GM12878 (cell line): ENCODE measurements at regions not wholly inside any gene's neighbourhood (a gene's known extent, or its start where the extent isn't known, plus 50 kb on each side); places are given as distances from the start of the nearest gene placed in this dataset.

ENCODE experiments used
- ATAC-seq: fragments of 200-7000 bp; cut with Tn5 transposase; 3 replicates; pipeline ENCODE4 v1.9.1; 2020; ENCODE audit warnings: mild to moderate bottlenecking, moderate library complexity
- BruUV-seq: library from RNA; stranded (reverse); fragments of 400-500 nt; replicated peaks from 2 replicates; lab custom pipeline; 2021; lab: Mats Ljungman, UMichigan
- CTCF ChIA-PET: fragments of 300-600 bp; sonication (Branson Sonifier 250); formaldehyde crosslinking; extraction: SDS; loops from one replicate; lab custom pipeline; 2021; ENCODE audit warnings: inconsistent platforms; lab: Yijun Ruan, JAX
- POLR2A ChIA-PET: fragments of 350-600 bp; formaldehyde crosslinking; extraction: SDS; loops from one replicate; lab custom pipeline; 2021; ENCODE audit warnings: inconsistent platforms; lab: Charles Lee
- RAD21 ChIA-PET: fragments of 300-600 bp; sonication (Branson Sonifier 250); formaldehyde crosslinking; loops from one replicate; lab custom pipeline; 2023; ENCODE audit warnings: antibody characterized with exemption; ENCODE audit not compliant: unreplicated experiment; lab: Charles Lee
- SMC1A ChIA-PET: fragments of 300-600 bp; sonication (Branson Sonifier 250); formaldehyde crosslinking; loops from one replicate; lab custom pipeline; 2023; ENCODE audit not compliant: unreplicated experiment, uncharacterized antibody; lab: Charles Lee
- DNase-seq: peaks from one replicate; pipeline ENCODE4 v3.0.0-alpha.2; 2011; ENCODE audit warnings: low read depth, low spot score
- FAIRE-seq: peaks from 3 replicates; lab custom pipeline; 2011; peaks lifted over from hg19 to GRCh38; lab: Jason Lieb, UNC
- H2AFZ ChIP-seq: 2 replicates; pipeline ENCODE4 v1.6.0; 2011; ENCODE audit warnings: low read depth, low read length, control low read depth; ENCODE audit not compliant: control insufficient read depth
- H3K27ac ChIP-seq: 2 replicates; pipeline ENCODE4 v1.5.1; 2011; ENCODE audit warnings: control low read depth; ENCODE audit not compliant: control insufficient read depth, insufficient read depth
- H3K27me3 ChIP-seq, 2 experiments: replicated peaks in 1 of 2; 2 replicates each; pipeline versions ENCODE4 v1.6.0 to v1.6.1; 2011; ENCODE audit warnings: low read length in 1 of 2; ENCODE audit not compliant: control insufficient read depth in 2 of 2, insufficient read depth in 2 of 2
- H3K36me3 ChIP-seq, 2 experiments: 2 replicates each; pipeline ENCODE4 v1.5.1; 2011; ENCODE audit warnings: low read length in 1 of 2; ENCODE audit not compliant: control insufficient read depth in 2 of 2, insufficient read depth in 2 of 2
- H3K4me1 ChIP-seq: 2 replicates; pipeline ENCODE4 v1.6.1; 2011; ENCODE audit warnings: mild to moderate bottlenecking, low read length, moderate library complexity, mixed read lengths; ENCODE audit not compliant: control insufficient read depth, insufficient read depth
- H3K4me2 ChIP-seq: 2 replicates; pipeline ENCODE4 v1.6.0; 2011; ENCODE audit warnings: control low read depth; ENCODE audit not compliant: control insufficient read depth, insufficient read depth
- H3K4me3 ChIP-seq: fragments of 200-600 bp; sonication (generic); 2 replicates; pipeline ENCODE4 v1.5.1; 2016
- H3K79me2 ChIP-seq: 2 replicates; pipeline ENCODE4 v1.6.0; 2011; ENCODE audit warnings: low read length; ENCODE audit not compliant: control insufficient read depth, insufficient read depth
- H3K9ac ChIP-seq: 2 replicates; pipeline ENCODE4 v1.8.0; 2011; ENCODE audit warnings: low read length, control low read depth, mixed read lengths; ENCODE audit not compliant: control insufficient read depth, insufficient read depth
- H3K9me3 ChIP-seq: replicated peaks from 3 replicates; pipeline ENCODE4 v1.5.1; 2011; ENCODE audit warnings: mild to moderate bottlenecking, low read length; ENCODE audit not compliant: control insufficient read depth, insufficient read depth
- H4K20me1 ChIP-seq: 2 replicates; pipeline ENCODE4 v1.6.0; 2011; ENCODE audit not compliant: control insufficient read depth, insufficient read depth
- IKZF1 ChIP-seq: fragments of 450-650 bp; conservative IDR thresholded peaks from 2 replicates; pipeline ENCODE4 v1.6.1; 2017; ENCODE audit warnings: antibody characterized with exemption, mild to moderate bottlenecking
- IRF4 ChIP-seq: IDR thresholded peaks from 2 replicates; pipeline ENCODE4 v1.6.1; 2011; ENCODE audit warnings: low read depth, low read length
- JUNB ChIP-seq: IDR thresholded peaks from 2 replicates; pipeline ENCODE4 v1.6.1; 2016; ENCODE audit warnings: antibody characterized with exemption, mild to moderate bottlenecking
- POLR2AphosphoS5 ChIP-seq: IDR thresholded peaks from 2 replicates; pipeline ENCODE4 v1.6.1; 2011; ENCODE audit warnings: mild to moderate bottlenecking, low read length, inconsistent platforms
- ZZZ3 ChIP-seq: IDR thresholded peaks from 2 replicates; pipeline ENCODE4 v1.6.1; 2011; ENCODE audit warnings: low read depth; ENCODE audit not compliant: control insufficient read depth, insufficient read length
- WGBS: methylation state at CpG from one replicate; pipeline ENCODE4 v1.1.6; 2016; ENCODE audit warnings: low lambda C conversion rate; ENCODE audit not compliant: insufficient replicate concordance, insufficient coverage; ENCODE audit errors: missing lambda C conversion rate; 5-methylcytosine and 5-hydroxymethylcytosine counted together
- in situ Hi-C: fragments of 300-500 bp; cut with MboI; formaldehyde crosslinking; loops from 9 replicates; pipeline ENCODE4 v1.14.3; 2018; ENCODE audit warnings: mixed read lengths
- intact Hi-C: fragments of 100-400 bp; cut with micrococcal nuclease; formaldehyde crosslinking; loops from one replicate; pipeline ENCODE4 v1.14.2; 2022; ENCODE audit not compliant: unreplicated experiment
- TF ChIP-seq, protein P1 (sequence below): fragments of 450-650 bp; formaldehyde crosslinking; IDR thresholded peaks from 2 replicates; pipeline ENCODE4 v1.5.0; 2022; ENCODE audit warnings: mild to moderate bottlenecking, missing genetic modification characterization

DNA sequence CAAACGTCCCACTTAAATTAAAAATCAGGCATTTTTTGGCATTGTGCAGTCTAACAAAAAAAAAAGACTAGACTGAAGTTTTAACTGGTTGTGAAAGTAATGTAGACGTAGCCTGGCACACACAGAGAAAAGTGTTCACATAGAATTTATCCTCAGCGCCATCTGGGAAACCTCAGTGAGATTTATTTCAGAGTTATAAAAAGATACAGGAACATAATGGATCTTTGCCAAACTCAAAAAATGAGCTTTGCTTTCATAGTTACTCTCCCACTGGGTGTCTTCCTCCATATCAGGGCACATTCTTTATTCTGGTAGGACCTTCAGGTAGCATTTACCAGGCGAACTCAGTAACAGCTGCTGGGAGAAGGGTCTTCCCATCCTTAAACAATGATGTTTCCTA lies 532.4 kb upstream of the SALL3 start:
- RAD21 ChIA-PET: no interaction called here
- SMC1A ChIA-PET: interaction anchor here (1.1 kb wide), 1 partner anchor 37 kb away, joined by 3 read pairs; no protein-coding TSS in a partner anchor
- in situ Hi-C loops: no loop called here
- no peak for ATAC-seq
- H3K4me3 ChIP-seq: no peak overlapping the region
- H3K4me2 ChIP-seq: no peak overlapping the region
- no TSS peak for BruUV-seq
- 1% methylated on average over 4 of the region's 4 CpGs for WGBS
- no peak overlapping the region for H3K9ac ChIP-seq
- H2AFZ ChIP-seq: no peak overlapping the region
- DNase-seq: no peak
- no peaks in the 10 kb centered on the region for H3K79me2 ChIP-seq
- no peaks in the 10 kb centered on the region for H4K20me1 ChIP-seq
- no peak for TF ChIP-seq ZZZ3
- no peak for TF ChIP-seq JUNB
- TF ChIP-seq POLR2AphosphoS5: no peak
- TF ChIP-seq IRF4: no peak
- TF ChIP-seq IKZF1: no peak
- TF ChIP-seq, protein P1, sequence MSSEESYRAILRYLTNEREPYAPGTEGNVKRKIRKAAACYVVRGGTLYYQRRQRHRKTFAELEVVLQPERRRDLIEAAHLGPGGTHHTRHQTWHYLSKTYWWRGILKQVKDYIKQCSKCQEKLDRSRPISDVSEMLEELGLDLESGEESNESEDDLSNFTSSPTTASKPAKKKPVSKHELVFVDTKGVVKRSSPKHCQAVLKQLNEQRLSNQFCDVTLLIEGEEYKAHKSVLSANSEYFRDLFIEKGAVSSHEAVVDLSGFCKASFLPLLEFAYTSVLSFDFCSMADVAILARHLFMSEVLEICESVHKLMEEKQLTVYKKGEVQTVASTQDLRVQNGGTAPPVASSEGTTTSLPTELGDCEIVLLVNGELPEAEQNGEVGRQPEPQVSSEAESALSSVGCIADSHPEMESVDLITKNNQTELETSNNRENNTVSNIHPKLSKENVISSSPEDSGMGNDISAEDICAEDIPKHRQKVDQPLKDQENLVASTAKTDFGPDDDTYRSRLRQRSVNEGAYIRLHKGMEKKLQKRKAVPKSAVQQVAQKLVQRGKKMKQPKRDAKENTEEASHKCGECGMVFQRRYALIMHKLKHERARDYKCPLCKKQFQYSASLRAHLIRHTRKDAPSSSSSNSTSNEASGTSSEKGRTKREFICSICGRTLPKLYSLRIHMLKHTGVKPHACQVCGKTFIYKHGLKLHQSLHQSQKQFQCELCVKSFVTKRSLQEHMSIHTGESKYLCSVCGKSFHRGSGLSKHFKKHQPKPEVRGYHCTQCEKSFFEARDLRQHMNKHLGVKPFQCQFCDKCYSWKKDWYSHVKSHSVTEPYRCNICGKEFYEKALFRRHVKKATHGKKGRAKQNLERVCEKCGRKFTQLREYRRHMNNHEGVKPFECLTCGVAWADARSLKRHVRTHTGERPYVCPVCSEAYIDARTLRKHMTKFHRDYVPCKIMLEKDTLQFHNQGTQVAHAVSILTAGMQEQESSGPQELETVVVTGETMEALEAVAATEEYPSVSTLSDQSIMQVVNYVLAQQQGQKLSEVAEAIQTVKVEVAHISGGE (CRISPR knock-in tag): no peak
- H3K36me3 ChIP-seq: no peaks in the 10 kb centered on the region
- no peak for FAIRE-seq
- H3K4me1 ChIP-seq: no peaks in the 10 kb centered on the region
- H3K9me3 ChIP-seq: no peaks in the 10 kb centered on the region; the same call in 2 of the 3 replicates
- no peaks in the 10 kb centered on the region for H3K27me3 ChIP-seq
- intact Hi-C loops: no loop called here
- POLR2A ChIA-PET: no interaction called here
- CTCF ChIA-PET: no interaction called here
- H3K27ac ChIP-seq: no peak overlapping the region
